Astrocyte (in vitro differentiated cells and primary cell): ENCODE measurements at regions not wholly inside any gene's neighbourhood (a gene's known extent, or its start where the extent isn't known, plus 50 kb on each side); places are given as distances from the start of the nearest gene placed in this dataset.

ENCODE experiments used
- CTCF ChIP-seq: IDR thresholded peaks from 2 replicates; pipeline ENCODE4 v1.5.1; 2011; ENCODE audit warnings: low read depth, mild to moderate bottlenecking, inconsistent platforms, low read length, moderate library complexity; ENCODE audit not compliant: insufficient read depth
- EZH2 ChIP-seq: IDR thresholded peaks from 2 replicates; pipeline ENCODE4 v1.6.1; 2012; ENCODE audit warnings: mild to moderate bottlenecking, low read length, inconsistent platforms; ENCODE audit not compliant: insufficient read depth

- TF ChIP-seq CTCF (no peak), EZH2 (no peak)
Observed at GRCh38 chrX:39969819-39970504, 127.8 kb downstream of the BCOR start.
